WTC11 (cell line): ENCODE measurements at regions not wholly inside any gene's neighbourhood (a gene's known extent, or its start where the extent isn't known, plus 50 kb on each side); places are given as distances from the start of the nearest gene placed in this dataset.
"Not testable (repeated sequence)": the region's sequence is repeated elsewhere in the genome, so short reads cannot be mapped to it uniquely, and the experiment has no call there.

Source experiments
- ATAC-seq: fragments of 200-7000 bp; cut with Tn5 transposase; 2 replicates; pipeline ENCODE4 v1.10.0; 2021; ENCODE audit warnings: mild to moderate bottlenecking, moderate library complexity
- CTCF ChIA-PET: fragments of 300-600 bp; sonication (Branson Sonifier 250); formaldehyde crosslinking; loops from one replicate; lab custom pipeline; 2021; ENCODE audit warnings: antibody characterized with exemption; lab: Charles Lee
- POLR2A ChIA-PET: fragments of 350-600 bp; sonication (Branson Sonifier 250); formaldehyde crosslinking; loops from one replicate; lab custom pipeline; 2021; ENCODE audit warnings: antibody characterized with exemption; lab: Charles Lee
- DNase-seq: peaks from one replicate; pipeline ENCODE4 v3.0.0; 2021; ENCODE audit warnings: low spot score
- H3K27ac Mint-ChIP-seq: 2 replicates; pipeline ENCODE4 v1.8.0; 2021; ENCODE audit warnings: mixed read lengths
- H3K27me3 Mint-ChIP-seq: 2 replicates; pipeline ENCODE4 v1.8.0; 2021; ENCODE audit warnings: low read depth, mild to moderate bottlenecking, moderate library complexity, mixed read lengths
- H3K36me3 Mint-ChIP-seq: 2 replicates; pipeline ENCODE4 v1.8.0; 2021; ENCODE audit warnings: mixed read lengths
- H3K4me1 Mint-ChIP-seq: 2 replicates; pipeline ENCODE4 v1.8.0; 2022; ENCODE audit warnings: mixed read lengths
- H3K4me3 Mint-ChIP-seq: 2 replicates; pipeline ENCODE4 v1.8.0; 2021; ENCODE audit warnings: mild to moderate bottlenecking, moderate library complexity, mixed read lengths
- H3K9me3 Mint-ChIP-seq: 2 replicates; pipeline ENCODE4 v1.8.0; 2021; ENCODE audit warnings: mixed read lengths
- ATF1 ChIP-seq: sonication (generic); formaldehyde crosslinking; IDR thresholded peaks from 2 replicates; pipeline ENCODE4 v1.8.1; 2023; ENCODE audit warnings: mild to moderate bottlenecking, moderate library complexity, missing genetic modification reagents
- CBFB ChIP-seq: sonication (generic); formaldehyde crosslinking; IDR thresholded peaks from 2 replicates; pipeline ENCODE4 v1.8.1; 2022; ENCODE audit warnings: mild to moderate bottlenecking, low read depth, missing genetic modification reagents
- CREM ChIP-seq: sonication (generic); formaldehyde crosslinking; IDR thresholded peaks from 2 replicates; pipeline ENCODE4 v1.8.1; 2022; ENCODE audit warnings: mild to moderate bottlenecking, missing genetic modification reagents, moderate library complexity
- CTCF ChIP-seq: fragments of 200-600 bp; IDR thresholded peaks from 2 replicates; pipeline ENCODE4 v1.8.0; 2022; ENCODE audit warnings: antibody characterized with exemption
- GTF2I ChIP-seq: fragments of 250-450 bp; sonication (Bioruptor Pico); conservative IDR thresholded peaks from 2 replicates; pipeline ENCODE4 v1.4.0; 2021; ENCODE audit warnings: mild to moderate bottlenecking
- IRF1 ChIP-seq: sonication (generic); formaldehyde crosslinking; IDR thresholded peaks from 2 replicates; pipeline ENCODE4 v1.8.0; 2023; ENCODE audit warnings: missing genetic modification reagents
- MYBL2 ChIP-seq: sonication (generic); formaldehyde crosslinking; IDR thresholded peaks from 2 replicates; pipeline ENCODE4 v1.8.1; 2023; ENCODE audit warnings: mild to moderate bottlenecking, moderate library complexity, missing genetic modification reagents
- NFATC4 ChIP-seq: fragments of 250-450 bp; sonication (Bioruptor Pico); IDR thresholded peaks from 2 replicates; pipeline ENCODE4 v1.9.0; 2021; ENCODE audit warnings: mild to moderate bottlenecking
- NR2C2 ChIP-seq: sonication (generic); formaldehyde crosslinking; IDR thresholded peaks from 2 replicates; pipeline ENCODE4 v1.8.0; 2022; ENCODE audit warnings: mild to moderate bottlenecking, missing genetic modification reagents
- NR3C1 ChIP-seq: sonication (generic); formaldehyde crosslinking; conservative IDR thresholded peaks from 2 replicates; pipeline ENCODE4 v1.8.1; 2023; ENCODE audit warnings: low read depth, mild to moderate bottlenecking, missing genetic modification reagents
- PREB ChIP-seq: sonication (generic); formaldehyde crosslinking; IDR thresholded peaks from 2 replicates; pipeline ENCODE4 v1.8.1; 2022; ENCODE audit warnings: mild to moderate bottlenecking, missing genetic modification reagents, moderate library complexity, borderline replicate concordance
- PRRX2 ChIP-seq: fragments of 250-450 bp; sonication (Bioruptor Pico); IDR thresholded peaks from 2 replicates; pipeline ENCODE4 v1.8.0; 2021; ENCODE audit warnings: mild to moderate bottlenecking
- RORB ChIP-seq: fragments of 250-450 bp; sonication (Bioruptor Pico); IDR thresholded peaks from 2 replicates; pipeline ENCODE4 v1.9.0; 2021; ENCODE audit warnings: mild to moderate bottlenecking
- SP1 ChIP-seq: sonication (generic); formaldehyde crosslinking; conservative IDR thresholded peaks from 2 replicates; pipeline ENCODE4 v1.8.1; 2022; ENCODE audit warnings: missing genetic modification reagents
- TP53 ChIP-seq: sonication (generic); formaldehyde crosslinking; IDR thresholded peaks from 2 replicates; pipeline ENCODE4 v1.8.1; 2023; ENCODE audit warnings: mild to moderate bottlenecking, missing genetic modification reagents
- USF2 ChIP-seq: sonication (generic); formaldehyde crosslinking; IDR thresholded peaks from 2 replicates; pipeline ENCODE4 v1.8.1; 2023; ENCODE audit warnings: mild to moderate bottlenecking, missing genetic modification reagents, moderate library complexity
- ZNF232 ChIP-seq: sonication (generic); formaldehyde crosslinking; IDR thresholded peaks from 2 replicates; pipeline ENCODE4 v1.8.0; 2022; ENCODE audit warnings: mild to moderate bottlenecking, missing genetic modification reagents
- ZNF281 ChIP-seq: sonication (generic); formaldehyde crosslinking; IDR thresholded peaks from 2 replicates; pipeline ENCODE4 v1.8.0; 2023; ENCODE audit warnings: mild to moderate bottlenecking, missing genetic modification reagents
- ZNF671 ChIP-seq: fragments of 250-450 bp; sonication (Bioruptor Pico); IDR thresholded peaks from 2 replicates; pipeline ENCODE4 v1.8.0; 2021; ENCODE audit warnings: mild to moderate bottlenecking
- ZSCAN18 ChIP-seq: fragments of 250-450 bp; sonication (Bioruptor Pico); IDR thresholded peaks from 2 replicates; pipeline ENCODE4 v2.1.2; 2022; ENCODE audit warnings: mild to moderate bottlenecking, moderate library complexity

DNA sequence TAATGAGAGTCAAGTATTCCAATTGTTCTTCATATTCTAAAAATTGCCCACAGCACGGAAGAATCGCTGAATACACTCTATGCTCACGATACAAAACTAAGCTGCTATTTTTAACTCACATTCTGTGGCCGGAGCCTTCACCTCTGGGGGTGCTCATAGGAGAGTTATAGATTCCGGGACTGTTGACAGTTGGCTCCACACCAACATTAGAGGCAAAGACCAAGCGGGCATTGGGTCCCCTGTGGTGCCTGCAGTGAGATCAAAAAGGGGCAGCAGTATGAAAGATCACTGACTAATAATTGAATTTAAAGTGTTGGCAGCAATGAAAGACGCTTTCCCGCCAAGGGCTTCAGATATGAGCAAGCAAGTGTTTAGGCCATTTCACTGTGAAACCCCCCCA is 146.0 kb downstream of the TMEM144 start:
- Mint-ChIP-seq H3K4me1 (no peaks in the 10 kb centered on the region), H3K27ac (no peak overlapping the region), H3K36me3 (no peaks in the 10 kb centered on the region; the same call in 1 of the 2 replicates), H3K27me3 (no peaks in the 10 kb centered on the region), H3K9me3 (peaks cover 20% of the 10 kb centered on the region), H3K4me3 (no peak overlapping the region)
- no peak for DNase-seq
- ChIA-PET POLR2A (no interaction called here), CTCF (no interaction called here)
- ATAC-seq: no peak
- TF ChIP-seq USF2 (no peak), ZNF281 (no peak), RORB (no peak), ZNF671 (CRISPR knock-in tag) (no peak), CBFB (CRISPR knock-in tag) (no peak), CTCF (no peak), GTF2I (CRISPR knock-in tag) (no peak), IRF1 (no peak), CREM (CRISPR knock-in tag) (no peak), NR2C2 (CRISPR knock-in tag) (no peak), NR3C1 (CRISPR knock-in tag) (no peak), ZSCAN18 (CRISPR knock-in tag) (no peak), PRRX2 (no peak), ATF1 (CRISPR knock-in tag) (no peak), TP53 (CRISPR knock-in tag) (no peak), MYBL2 (CRISPR knock-in tag) (no peak), SP1 (CRISPR knock-in tag) (no peak), PREB (CRISPR knock-in tag) (no peak), ZNF232 (CRISPR knock-in tag) (no peak), NFATC4 (CRISPR knock-in tag) (no peak)

DNA sequence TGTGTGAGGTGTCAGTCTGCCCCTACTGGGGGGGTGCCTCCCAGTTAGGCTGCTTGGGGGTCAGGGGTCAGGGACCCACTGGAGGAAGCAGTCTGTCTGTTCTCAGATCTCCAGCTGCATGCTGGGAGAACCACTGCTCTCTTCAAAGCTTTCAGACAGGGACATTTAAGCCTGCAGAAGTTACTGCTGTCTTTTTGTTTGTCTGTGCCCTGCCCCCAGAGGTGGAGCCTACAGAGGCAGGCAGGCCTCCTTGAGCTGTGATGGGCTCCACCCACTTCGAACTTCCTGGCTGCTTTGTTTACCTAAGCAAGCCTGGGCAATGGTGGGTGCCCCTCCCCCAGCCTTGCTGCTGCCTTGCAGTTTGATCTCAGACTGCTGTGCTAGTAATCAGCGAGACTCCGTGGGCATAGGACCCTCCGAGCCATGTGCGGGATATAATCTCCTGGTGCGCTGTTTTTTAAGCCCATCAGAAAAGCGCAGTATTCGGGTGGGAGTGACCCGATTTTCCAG is 153.7 kb upstream of the RXFP1 start:
- H3K27ac Mint-ChIP-seq, H3K27me3 Mint-ChIP-seq, DNase-seq, H3K4me3 Mint-ChIP-seq, H3K4me1 Mint-ChIP-seq, CTCF ChIA-PET, POLR2A ChIA-PET, ATAC-seq: not testable (repeated sequence)
- Mint-ChIP-seq H3K9me3 (peaks cover 45% of the 10 kb centered on the region), H3K36me3 (peaks cover 36% of the 10 kb centered on the region)
